Keratinocyte (primary cell): ENCODE measurements at regions not wholly inside any gene's neighbourhood (a gene's known extent, or its start where the extent isn't known, plus 50 kb on each side); places are given as distances from the start of the nearest gene placed in this dataset.

Source experiments
- DNase-seq: peaks from one replicate; pipeline ENCODE4 v3.0.0-alpha.2; 2011; ENCODE audit warnings: low read depth, missing footprints, low spot score
- FAIRE-seq: peaks from 2 replicates; lab custom pipeline; 2011; peaks lifted over from hg19 to GRCh38; lab: Jason Lieb, UNC
- H2AFZ ChIP-seq: 2 replicates; pipeline ENCODE4 v1.6.0; 2012; ENCODE audit warnings: low read length, control low read depth, inconsistent platforms; ENCODE audit not compliant: control insufficient read depth
- H3K27ac ChIP-seq: 2 replicates; pipeline ENCODE4 v1.5.1; 2011; ENCODE audit warnings: low read length; ENCODE audit not compliant: control insufficient read depth, insufficient read depth
- H3K27me3 ChIP-seq: 3 replicates; pipeline ENCODE4 v1.6.0; 2011; ENCODE audit warnings: low read length; ENCODE audit not compliant: control insufficient read depth, insufficient read depth; ENCODE audit errors: extremely low read depth
- H3K36me3 ChIP-seq, 2 experiments: 2 replicates in 1 of 2; 3 replicates in 1 of 2; pipeline ENCODE4 v1.5.1; 2011; ENCODE audit warnings: low read length in 2 of 2, mild to moderate bottlenecking in 1 of 2; ENCODE audit not compliant: control insufficient read depth in 2 of 2, insufficient read depth in 2 of 2; ENCODE audit errors: extremely low read depth in 1 of 2
- H3K4me1 ChIP-seq: 3 replicates; pipeline ENCODE4 v1.5.1; 2011; ENCODE audit warnings: low read length; ENCODE audit not compliant: control insufficient read depth, insufficient read depth; ENCODE audit errors: extremely low read depth
- H3K4me2 ChIP-seq: 3 replicates; pipeline ENCODE4 v1.6.0; 2011; ENCODE audit warnings: low read depth, low read length; ENCODE audit not compliant: control insufficient read depth, insufficient read depth; ENCODE audit errors: extremely low read depth
- H3K4me3 ChIP-seq, 3 experiments: fragments of 200-600 bp in 1 of 3; sonication (generic) in 1 of 3; 2 replicates in 2 of 3; 3 replicates in 1 of 3; pipeline ENCODE4 v1.5.1; 2011 to 2016; ENCODE audit warnings: low read length in 3 of 3, mild to moderate bottlenecking in 3 of 3, control low read depth in 2 of 3, inconsistent platforms in 1 of 3, low read depth in 1 of 3, mixed read lengths in 1 of 3, mixed run types in 1 of 3, moderate library complexity in 1 of 3; ENCODE audit not compliant: control insufficient read depth in 2 of 3, insufficient read depth in 2 of 3; ENCODE audit errors: extremely low read depth in 1 of 3
- H3K79me2 ChIP-seq: 2 replicates; pipeline ENCODE4 v1.6.0; 2012; ENCODE audit warnings: low read length; ENCODE audit not compliant: control insufficient read depth, insufficient read depth
- H3K9ac ChIP-seq: 3 replicates; pipeline ENCODE4 v1.6.0; 2011; ENCODE audit warnings: low read length; ENCODE audit not compliant: control insufficient read depth, insufficient read depth; ENCODE audit errors: extremely low read depth
- H3K9me1 ChIP-seq: 3 replicates; pipeline ENCODE4 v1.6.0; 2011; ENCODE audit warnings: low read length; ENCODE audit not compliant: control insufficient read depth, insufficient read depth; ENCODE audit errors: extremely low read depth
- H3K9me3 ChIP-seq: 2 replicates; pipeline ENCODE4 v1.5.1; 2012; ENCODE audit warnings: low read depth, low read length; ENCODE audit not compliant: control insufficient read depth
- H4K20me1 ChIP-seq: 3 replicates; pipeline ENCODE4 v1.6.0; 2011; ENCODE audit warnings: low read length; ENCODE audit not compliant: control insufficient read depth, insufficient read depth; ENCODE audit errors: extremely low read depth
- CTCF ChIP-seq, 3 experiments: IDR thresholded peaks in 1 of 3; conservative IDR thresholded peaks in 1 of 3; optimal IDR thresholded peaks in 1 of 3; 2 replicates in 2 of 3; 3 replicates in 1 of 3; pipeline versions ENCODE3 to v1.5.1; 2011; ENCODE audit warnings: low read length in 3 of 3, mild to moderate bottlenecking in 3 of 3, moderate library complexity in 2 of 3, control low read depth in 1 of 3, inconsistent platforms in 1 of 3; ENCODE audit not compliant: insufficient read depth in 2 of 3; ENCODE audit errors: extremely low read depth in 1 of 3
- EZH2 ChIP-seq: IDR thresholded peaks from one replicate; pipeline ENCODE4 v1.6.1; 2012; ENCODE audit warnings: inconsistent platforms, mild to moderate bottlenecking, low read length, moderate library complexity
- dilution Hi-C: fragments of 300-500 bp; cut with MboI; formaldehyde crosslinking; loops from one replicate; pipeline ENCODE4 v1.7.0; 2020; ENCODE audit warnings: low sequenced_read_pairs; ENCODE audit not compliant: extremely low pct_ligation_motif_present

DNA sequence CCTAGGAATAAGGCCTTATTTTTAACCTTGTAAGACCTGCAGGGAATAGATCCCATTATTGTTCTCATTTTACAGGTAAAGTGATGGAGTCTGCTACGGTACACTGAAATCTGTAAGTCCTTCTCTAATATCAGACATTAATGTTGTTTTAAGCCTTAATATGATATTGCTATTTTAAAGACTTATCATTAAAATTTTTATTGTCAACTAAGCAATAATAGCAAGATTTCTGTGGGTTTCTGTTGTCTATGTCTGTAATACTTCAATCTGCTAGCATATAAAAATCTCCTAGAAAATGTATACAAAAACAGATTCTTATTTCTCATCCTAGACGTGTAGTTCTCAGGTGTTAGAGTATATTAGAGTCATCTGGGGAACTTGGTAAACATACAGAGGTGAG lies 317.5 kb upstream of the TENM4 start:
- dilution Hi-C loops = no loop called here
- H2AFZ ChIP-seq = no peak overlapping the region
- no peaks in the 10 kb centered on the region for H3K79me2 ChIP-seq
- DNase-seq = no peak
- no peak overlapping the region for H3K9ac ChIP-seq
- H4K20me1 ChIP-seq = no peaks in the 10 kb centered on the region
- no peak overlapping the region for H3K27ac ChIP-seq
- no peaks in the 10 kb centered on the region for H3K9me3 ChIP-seq
- H3K4me2 ChIP-seq = no peak overlapping the region
- H3K27me3 ChIP-seq = no peaks in the 10 kb centered on the region
- TF ChIP-seq CTCF (optimal IDR thresholded peaks at IDR 0.05 in 1 of 3, IDR thresholded peaks at IDR 0.05 in 1 of 3, conservative IDR thresholded peaks at IDR 0.05 in 1 of 3; ENCODE audit: extremely low read depth in 1 of 3, insufficient read depth in 2 of 3, low read length in 3 of 3) (no peak), EZH2 (no peak)
- no peak for FAIRE-seq
- H3K4me1 ChIP-seq = no peaks in the 10 kb centered on the region
- H3K36me3 ChIP-seq = no peaks in the 10 kb centered on the region
- no peak overlapping the region for H3K4me3 ChIP-seq
- H3K9me1 ChIP-seq = no peaks in the 10 kb centered on the region

- Histone ChIP-seq H3K4me1 (no peaks in the 10 kb centered on the region), H3K9me3 (no peaks in the 10 kb centered on the region), H3K36me3 (no peaks in the 10 kb centered on the region), H3K79me2 (no peaks in the 10 kb centered on the region), H3K9me1 (no peaks in the 10 kb centered on the region), H3K4me2 (no peak overlapping the region), H2AFZ (no peak overlapping the region), H3K9ac (no peak overlapping the region), H3K27me3 (no peaks in the 10 kb centered on the region), H3K4me3 (no peak overlapping the region), H3K27ac (no peak overlapping the region), H4K20me1 (no peaks in the 10 kb centered on the region)
- no peak for FAIRE-seq
- dilution Hi-C loops = no loop called here
- DNase-seq = no peak
- no peak for TF ChIP-seq CTCF (optimal IDR thresholded peaks at IDR 0.05 in 1 of 3, IDR thresholded peaks at IDR 0.05 in 1 of 3, conservative IDR thresholded peaks at IDR 0.05 in 1 of 3; ENCODE audit: extremely low read depth in 1 of 3, insufficient read depth in 2 of 3, low read length in 3 of 3)
- TF ChIP-seq EZH2 = no peak
Measured at GRCh38 chr11:79747406-79747805, 306.6 kb upstream of the TENM4 start.
